Fibroblast of lung (primary cell): ENCODE measurements at regions not wholly inside any gene's neighbourhood (a gene's known extent, or its start where the extent isn't known, plus 50 kb on each side); places are given as distances from the start of the nearest gene placed in this dataset.

ENCODE experiments used
- CTCF ChIP-seq, 2 donors: IDR thresholded peaks in 1 of 2; conservative IDR thresholded peaks in 1 of 2; 1 replicate in 1 of 2; 2 replicates in 1 of 2; pipeline ENCODE4 v1.5.1; 2011 to 2012; ENCODE audit warnings: low read length in 2 of 2, control low read depth in 1 of 2, inconsistent platforms in 1 of 2, low read depth in 1 of 2, mild to moderate bottlenecking in 1 of 2
- EZH2 ChIP-seq: IDR thresholded peaks from 2 replicates; pipeline ENCODE4 v1.5.1; 2012; ENCODE audit warnings: low read length, control low read depth, mild to moderate bottlenecking; ENCODE audit errors: missing control alignments

DNA sequence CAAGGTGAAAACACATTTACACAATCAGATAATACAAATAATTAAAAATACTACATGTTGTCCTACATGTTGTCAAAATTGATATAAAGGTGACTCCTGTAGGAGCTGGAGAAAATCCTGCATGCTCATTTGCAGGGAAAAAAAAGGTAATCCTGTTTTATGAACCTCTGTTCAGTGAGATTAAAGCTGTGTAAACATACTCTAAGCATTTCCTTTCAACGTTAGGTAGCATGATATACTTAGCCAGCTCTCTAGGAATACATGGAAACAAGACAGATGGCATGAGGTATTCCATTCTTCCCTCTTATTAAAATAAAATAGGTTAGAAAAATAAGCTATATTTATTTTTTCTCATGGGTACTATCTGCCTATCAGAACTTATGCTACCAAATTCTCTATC, 635.7 kb upstream of the FLRT2 start:
- no peak for TF ChIP-seq EZH2
- TF ChIP-seq CTCF (conservative IDR thresholded peaks at IDR 0.05 in 1 of 2, IDR thresholded peaks at IDR 0.05 in 1 of 2; ENCODE audit: low read depth in 1 of 2, low read length in 2 of 2) = no peak
